ENCODE measurements at regions not wholly inside any gene's neighbourhood (a gene's known extent, or its start where the extent isn't known, plus 50 kb on each side); places are given as distances from the start of the nearest gene placed in this dataset.

GRCh38 chr4:31445526-31445925 lies 725.4 kb downstream of the PCDH7 start:
- Histone ChIP-seq H2AFZ (ENCODE audit: low read depth, low read length, poor library complexity, severe bottlenecking) (no peak overlapping the region), H3K4me1 (ENCODE audit: control insufficient read depth in 1 of 2, insufficient read depth in 2 of 2, low read length in 2 of 2) (no peaks in the 10 kb centered on the region), H3K27me3 (ENCODE audit: insufficient read depth, low read length) (no peaks in the 10 kb centered on the region), H3K4me3 (replicated peaks in 1 of 2; ENCODE audit: low read depth in 1 of 2, low read length in 2 of 2) (no peak overlapping the region), H3K9ac (ENCODE audit: low read length) (no peak overlapping the region), H3K36me3 (ENCODE audit: control insufficient read depth in 1 of 2, insufficient read depth in 2 of 2, low read length in 2 of 2) (no peaks in the 10 kb centered on the region), H4K20me1 (ENCODE audit: insufficient read depth) (no peaks in the 10 kb centered on the region), H3K9me3 (ENCODE audit: control insufficient read depth in 1 of 2, insufficient read depth in 1 of 2, low read depth in 1 of 2, low read length in 2 of 2) (no peaks in the 10 kb centered on the region), H3K4me2 (ENCODE audit: low read length) (no peak overlapping the region), H3K27ac (ENCODE audit: low read depth, low read length) (no peak overlapping the region), H3K79me2 (ENCODE audit: insufficient read depth, low read length) (no peaks in the 10 kb centered on the region), H3K9me2 (ENCODE audit: insufficient read depth) (no peaks in the 10 kb centered on the region)
- intact Hi-C loops (cut with micrococcal nuclease) = no loop called here
- ChIA-PET CTCF (no interaction called here), POLR2A (interaction anchor here (0.7 kb wide), 1 partner anchor 14 kb away, joined by 3 read pairs; no protein-coding TSS in a partner anchor), RAD21 (ENCODE audit: low non-redundant PET in 1 of 2, low total read pairs in 2 of 2, uncharacterized antibody in 2 of 2, unreplicated experiment in 2 of 2) (no interaction called here)
- DNase-seq (ENCODE audit: low read depth, low spot score) (no peak), ATAC-seq (no peak)
- TF ChIP-seq CBX3 (IDR thresholded peaks at IDR 0.05; ENCODE audit: low read depth) (no peak), ZNF274 (IDR thresholded peaks at IDR 0.05; ENCODE audit: low read depth, low read length) (no peak), SRF (IDR thresholded peaks at IDR 0.05; ENCODE audit: low read depth) (no peak), EGR1 (IDR thresholded peaks at IDR 0.05; ENCODE audit: low read depth) (no peak), YY1 (IDR thresholded peaks at IDR 0.05; ENCODE audit: extremely low read depth, insufficient replicate concordance, low read depth, low read length) (no peak), POLR2AphosphoS5 (IDR thresholded peaks at IDR 0.05; ENCODE audit: low read depth, low read length) (no peak), ELF1 (IDR thresholded peaks at IDR 0.05; ENCODE audit: borderline replicate concordance, low read depth) (no peak), ZFX (IDR thresholded peaks at IDR 0.05) (no peak), POLR2A (IDR thresholded peaks at IDR 0.05; ENCODE audit: borderline replicate concordance, extremely low read depth, insufficient read depth, insufficient read length) (no peak), CEBPB (IDR thresholded peaks at IDR 0.05; ENCODE audit: low read depth) (no peak)
- TF ChIP-seq, protein P1, sequence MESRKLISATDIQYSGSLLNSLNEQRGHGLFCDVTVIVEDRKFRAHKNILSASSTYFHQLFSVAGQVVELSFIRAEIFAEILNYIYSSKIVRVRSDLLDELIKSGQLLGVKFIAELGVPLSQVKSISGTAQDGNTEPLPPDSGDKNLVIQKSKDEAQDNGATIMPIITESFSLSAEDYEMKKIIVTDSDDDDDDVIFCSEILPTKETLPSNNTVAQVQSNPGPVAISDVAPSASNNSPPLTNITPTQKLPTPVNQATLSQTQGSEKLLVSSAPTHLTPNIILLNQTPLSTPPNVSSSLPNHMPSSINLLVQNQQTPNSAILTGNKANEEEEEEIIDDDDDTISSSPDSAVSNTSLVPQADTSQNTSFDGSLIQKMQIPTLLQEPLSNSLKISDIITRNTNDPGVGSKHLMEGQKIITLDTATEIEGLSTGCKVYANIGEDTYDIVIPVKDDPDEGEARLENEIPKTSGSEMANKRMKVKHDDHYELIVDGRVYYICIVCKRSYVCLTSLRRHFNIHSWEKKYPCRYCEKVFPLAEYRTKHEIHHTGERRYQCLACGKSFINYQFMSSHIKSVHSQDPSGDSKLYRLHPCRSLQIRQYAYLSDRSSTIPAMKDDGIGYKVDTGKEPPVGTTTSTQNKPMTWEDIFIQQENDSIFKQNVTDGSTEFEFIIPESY (IDR thresholded peaks at IDR 0.05; ENCODE audit: extremely low read depth, insufficient replicate concordance, low read length) = no peak
- TF ChIP-seq, protein P2, sequence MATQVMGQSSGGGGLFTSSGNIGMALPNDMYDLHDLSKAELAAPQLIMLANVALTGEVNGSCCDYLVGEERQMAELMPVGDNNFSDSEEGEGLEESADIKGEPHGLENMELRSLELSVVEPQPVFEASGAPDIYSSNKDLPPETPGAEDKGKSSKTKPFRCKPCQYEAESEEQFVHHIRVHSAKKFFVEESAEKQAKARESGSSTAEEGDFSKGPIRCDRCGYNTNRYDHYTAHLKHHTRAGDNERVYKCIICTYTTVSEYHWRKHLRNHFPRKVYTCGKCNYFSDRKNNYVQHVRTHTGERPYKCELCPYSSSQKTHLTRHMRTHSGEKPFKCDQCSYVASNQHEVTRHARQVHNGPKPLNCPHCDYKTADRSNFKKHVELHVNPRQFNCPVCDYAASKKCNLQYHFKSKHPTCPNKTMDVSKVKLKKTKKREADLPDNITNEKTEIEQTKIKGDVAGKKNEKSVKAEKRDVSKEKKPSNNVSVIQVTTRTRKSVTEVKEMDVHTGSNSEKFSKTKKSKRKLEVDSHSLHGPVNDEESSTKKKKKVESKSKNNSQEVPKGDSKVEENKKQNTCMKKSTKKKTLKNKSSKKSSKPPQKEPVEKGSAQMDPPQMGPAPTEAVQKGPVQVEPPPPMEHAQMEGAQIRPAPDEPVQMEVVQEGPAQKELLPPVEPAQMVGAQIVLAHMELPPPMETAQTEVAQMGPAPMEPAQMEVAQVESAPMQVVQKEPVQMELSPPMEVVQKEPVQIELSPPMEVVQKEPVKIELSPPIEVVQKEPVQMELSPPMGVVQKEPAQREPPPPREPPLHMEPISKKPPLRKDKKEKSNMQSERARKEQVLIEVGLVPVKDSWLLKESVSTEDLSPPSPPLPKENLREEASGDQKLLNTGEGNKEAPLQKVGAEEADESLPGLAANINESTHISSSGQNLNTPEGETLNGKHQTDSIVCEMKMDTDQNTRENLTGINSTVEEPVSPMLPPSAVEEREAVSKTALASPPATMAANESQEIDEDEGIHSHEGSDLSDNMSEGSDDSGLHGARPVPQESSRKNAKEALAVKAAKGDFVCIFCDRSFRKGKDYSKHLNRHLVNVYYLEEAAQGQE (IDR thresholded peaks at IDR 0.05; ENCODE audit: low read depth) = no peak
- TF ChIP-seq, protein P3, sequence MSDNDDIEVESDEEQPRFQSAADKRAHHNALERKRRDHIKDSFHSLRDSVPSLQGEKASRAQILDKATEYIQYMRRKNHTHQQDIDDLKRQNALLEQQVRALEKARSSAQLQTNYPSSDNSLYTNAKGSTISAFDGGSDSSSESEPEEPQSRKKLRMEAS (IDR thresholded peaks at IDR 0.05) = no peak
- TF ChIP-seq, protein P4, sequence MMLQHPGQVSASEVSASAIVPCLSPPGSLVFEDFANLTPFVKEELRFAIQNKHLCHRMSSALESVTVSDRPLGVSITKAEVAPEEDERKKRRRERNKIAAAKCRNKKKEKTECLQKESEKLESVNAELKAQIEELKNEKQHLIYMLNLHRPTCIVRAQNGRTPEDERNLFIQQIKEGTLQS (IDR thresholded peaks at IDR 0.05) = no peak
- BruUV-seq (replicated peaks) = no TSS peak

Data from HCT116 (cell line).